Esophagus muscularis mucosa (tissue), 4 donors: ENCODE measurements at regions not wholly inside any gene's neighbourhood (a gene's known extent, or its start where the extent isn't known, plus 50 kb on each side); places are given as distances from the start of the nearest gene placed in this dataset.

Source experiments
- EP300 ChIP-seq: sonication (generic); formaldehyde crosslinking; IDR thresholded peaks from one replicate; pipeline ENCODE4 v1.6.1; 2017; ENCODE audit warnings: antibody characterized with exemption
- POLR2AphosphoS5 ChIP-seq, 2 donors: sonication (generic); formaldehyde crosslinking; IDR thresholded peaks; one replicate each; pipeline ENCODE4 v1.6.1; 2017; ENCODE audit warnings: antibody characterized with exemption in 2 of 2
- TF ChIP-seq, protein P1 (sequence below), 3 experiments: fragments of 200-600 bp in 2 of 3; fragments of 450-650 bp in 1 of 3; sonication (generic) in 2 of 3; IDR thresholded peaks; one replicate each; pipeline ENCODE4 v1.5.1; 2017 to 2019; ENCODE audit warnings: antibody characterized with exemption in 3 of 3, mild to moderate bottlenecking in 2 of 3, moderate library complexity in 1 of 3

DNA sequence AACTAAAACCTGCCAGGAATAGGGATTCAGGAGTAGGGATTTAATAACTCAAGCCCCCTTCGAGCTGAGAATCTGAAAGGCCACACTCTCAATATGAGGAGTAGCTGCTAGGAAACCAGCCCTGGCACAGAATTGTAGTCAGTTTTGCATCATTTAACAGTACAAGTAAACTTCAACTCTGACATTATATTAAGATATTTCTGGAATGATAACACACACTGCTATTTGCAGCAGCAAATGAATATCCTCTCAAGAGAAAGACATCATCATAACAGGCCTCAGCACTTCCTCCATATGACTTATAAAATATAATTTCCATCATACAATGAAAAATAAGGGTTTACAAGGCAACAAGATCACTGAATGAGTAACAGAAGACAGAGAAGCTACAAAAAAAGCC, 138.2 kb upstream of the RFX3 start:
- no peak for TF ChIP-seq POLR2AphosphoS5 (IDR thresholded peaks at IDR 0.05)
- TF ChIP-seq, protein P1, sequence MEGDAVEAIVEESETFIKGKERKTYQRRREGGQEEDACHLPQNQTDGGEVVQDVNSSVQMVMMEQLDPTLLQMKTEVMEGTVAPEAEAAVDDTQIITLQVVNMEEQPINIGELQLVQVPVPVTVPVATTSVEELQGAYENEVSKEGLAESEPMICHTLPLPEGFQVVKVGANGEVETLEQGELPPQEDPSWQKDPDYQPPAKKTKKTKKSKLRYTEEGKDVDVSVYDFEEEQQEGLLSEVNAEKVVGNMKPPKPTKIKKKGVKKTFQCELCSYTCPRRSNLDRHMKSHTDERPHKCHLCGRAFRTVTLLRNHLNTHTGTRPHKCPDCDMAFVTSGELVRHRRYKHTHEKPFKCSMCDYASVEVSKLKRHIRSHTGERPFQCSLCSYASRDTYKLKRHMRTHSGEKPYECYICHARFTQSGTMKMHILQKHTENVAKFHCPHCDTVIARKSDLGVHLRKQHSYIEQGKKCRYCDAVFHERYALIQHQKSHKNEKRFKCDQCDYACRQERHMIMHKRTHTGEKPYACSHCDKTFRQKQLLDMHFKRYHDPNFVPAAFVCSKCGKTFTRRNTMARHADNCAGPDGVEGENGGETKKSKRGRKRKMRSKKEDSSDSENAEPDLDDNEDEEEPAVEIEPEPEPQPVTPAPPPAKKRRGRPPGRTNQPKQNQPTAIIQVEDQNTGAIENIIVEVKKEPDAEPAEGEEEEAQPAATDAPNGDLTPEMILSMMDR (IDR thresholded peaks at IDR 0.05), result no peak
- TF ChIP-seq EP300, result no peak
